ENCODE measurements at regions not wholly inside any gene's neighbourhood (a gene's known extent, or its start where the extent isn't known, plus 50 kb on each side); places are given as distances from the start of the nearest gene placed in this dataset.

DNA sequence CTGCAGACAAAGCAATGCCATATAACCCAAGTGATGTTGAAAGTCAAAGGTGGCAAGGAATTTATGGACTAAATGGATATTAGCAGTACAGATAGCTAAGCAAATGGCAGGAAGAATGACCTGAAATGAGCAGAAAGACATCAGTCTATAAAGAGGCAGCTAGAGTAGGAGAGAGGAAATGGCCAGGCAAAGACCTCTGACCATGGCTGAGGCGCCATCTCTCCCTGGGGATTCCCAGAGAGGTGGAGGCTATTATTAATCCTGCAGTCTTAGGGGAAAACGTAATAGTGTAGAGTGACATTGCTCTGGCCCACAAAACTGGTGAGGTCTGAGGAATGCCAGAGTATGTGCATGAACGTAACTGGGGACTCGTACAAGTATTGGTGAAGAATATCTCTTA is 563.6 kb upstream of the PRMT6 start:
- DNase-seq (ENCODE audit: low spot score): no peak
- TF ChIP-seq, protein P1, sequence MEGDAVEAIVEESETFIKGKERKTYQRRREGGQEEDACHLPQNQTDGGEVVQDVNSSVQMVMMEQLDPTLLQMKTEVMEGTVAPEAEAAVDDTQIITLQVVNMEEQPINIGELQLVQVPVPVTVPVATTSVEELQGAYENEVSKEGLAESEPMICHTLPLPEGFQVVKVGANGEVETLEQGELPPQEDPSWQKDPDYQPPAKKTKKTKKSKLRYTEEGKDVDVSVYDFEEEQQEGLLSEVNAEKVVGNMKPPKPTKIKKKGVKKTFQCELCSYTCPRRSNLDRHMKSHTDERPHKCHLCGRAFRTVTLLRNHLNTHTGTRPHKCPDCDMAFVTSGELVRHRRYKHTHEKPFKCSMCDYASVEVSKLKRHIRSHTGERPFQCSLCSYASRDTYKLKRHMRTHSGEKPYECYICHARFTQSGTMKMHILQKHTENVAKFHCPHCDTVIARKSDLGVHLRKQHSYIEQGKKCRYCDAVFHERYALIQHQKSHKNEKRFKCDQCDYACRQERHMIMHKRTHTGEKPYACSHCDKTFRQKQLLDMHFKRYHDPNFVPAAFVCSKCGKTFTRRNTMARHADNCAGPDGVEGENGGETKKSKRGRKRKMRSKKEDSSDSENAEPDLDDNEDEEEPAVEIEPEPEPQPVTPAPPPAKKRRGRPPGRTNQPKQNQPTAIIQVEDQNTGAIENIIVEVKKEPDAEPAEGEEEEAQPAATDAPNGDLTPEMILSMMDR (IDR thresholded peaks at IDR 0.05; ENCODE audit: extremely low read depth, insufficient read depth, missing control alignments): no peak
- in situ Hi-C loops (cut with MboI; ENCODE audit: low pct_unique_long_range_greater_than_20kb, low sequenced_read_pairs, unreplicated experiment): no loop called here

DNA sequence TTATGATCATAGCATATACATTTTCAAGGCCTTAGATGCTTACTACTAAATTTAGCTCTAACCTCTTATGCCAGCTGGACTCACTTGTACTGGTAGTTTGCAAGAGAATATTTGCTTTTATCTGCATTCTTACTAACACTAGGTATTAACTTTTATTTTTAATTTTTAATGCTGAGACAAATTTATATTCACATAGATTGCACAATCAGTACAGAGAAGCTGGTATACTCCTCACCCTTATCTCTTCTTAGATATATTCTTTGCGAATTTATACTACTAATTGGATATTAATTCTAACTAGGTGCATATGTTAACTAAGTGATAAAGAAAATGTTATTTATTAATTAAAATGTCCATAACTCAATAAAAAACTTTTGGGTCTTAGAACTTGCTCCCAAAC is 561.8 kb upstream of the PRMT6 start:
- DNase-seq (ENCODE audit: low spot score): no peak
- in situ Hi-C loops (cut with MboI; ENCODE audit: low pct_unique_long_range_greater_than_20kb, low sequenced_read_pairs, unreplicated experiment): no loop called here
- TF ChIP-seq, protein P1 (IDR thresholded peaks at IDR 0.05; ENCODE audit: extremely low read depth, insufficient read depth, missing control alignments): no peak

DNA sequence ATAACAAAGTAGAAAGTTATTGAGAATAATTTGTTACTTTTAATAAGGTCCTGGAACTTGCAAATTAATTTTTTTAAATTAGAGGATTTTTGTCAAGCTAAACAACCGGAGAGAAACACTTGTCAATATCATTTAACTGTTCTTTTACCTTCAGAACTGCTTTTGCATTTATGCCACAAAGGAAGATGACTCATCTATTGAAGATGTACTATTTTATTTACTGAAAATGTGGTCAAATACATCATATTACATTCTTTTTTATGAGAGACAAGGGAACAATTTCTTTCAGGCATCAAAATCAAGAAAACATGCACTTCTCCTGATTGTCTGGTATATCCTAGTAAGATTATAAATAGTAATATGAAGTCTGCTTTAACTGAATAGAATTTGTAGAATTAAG is 558.2 kb upstream of the PRMT6 start:
- TF ChIP-seq, protein P1 (IDR thresholded peaks at IDR 0.05; ENCODE audit: extremely low read depth, insufficient read depth, missing control alignments): no peak
- DNase-seq (ENCODE audit: low spot score): no peak
- in situ Hi-C loops (cut with MboI; ENCODE audit: low pct_unique_long_range_greater_than_20kb, low sequenced_read_pairs, unreplicated experiment): no loop called here

DNA sequence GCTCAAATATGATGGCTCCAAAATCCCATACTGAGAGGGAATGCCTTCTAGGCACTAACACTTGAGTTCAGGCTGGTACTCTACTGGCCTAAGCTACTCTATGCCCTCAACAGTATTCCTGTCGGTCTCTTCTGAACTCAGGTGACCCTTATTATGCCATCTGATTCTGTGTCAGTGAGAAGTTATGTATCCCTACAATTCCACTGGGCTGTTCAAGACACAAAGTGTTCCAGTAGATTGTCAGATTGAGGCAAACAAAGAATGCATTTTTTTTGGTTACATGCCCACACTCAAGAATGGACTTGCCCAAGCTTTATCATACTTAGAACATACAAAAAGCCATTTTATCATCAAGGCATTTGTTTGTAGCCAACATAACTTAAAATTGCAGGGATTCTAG is 553.8 kb upstream of the PRMT6 start:
- in situ Hi-C loops (cut with MboI; ENCODE audit: low pct_unique_long_range_greater_than_20kb, low sequenced_read_pairs, unreplicated experiment): no loop called here
- DNase-seq (ENCODE audit: low spot score): no peak
- TF ChIP-seq, protein P1 (IDR thresholded peaks at IDR 0.05; ENCODE audit: extremely low read depth, insufficient read depth, missing control alignments): no peak

DNA sequence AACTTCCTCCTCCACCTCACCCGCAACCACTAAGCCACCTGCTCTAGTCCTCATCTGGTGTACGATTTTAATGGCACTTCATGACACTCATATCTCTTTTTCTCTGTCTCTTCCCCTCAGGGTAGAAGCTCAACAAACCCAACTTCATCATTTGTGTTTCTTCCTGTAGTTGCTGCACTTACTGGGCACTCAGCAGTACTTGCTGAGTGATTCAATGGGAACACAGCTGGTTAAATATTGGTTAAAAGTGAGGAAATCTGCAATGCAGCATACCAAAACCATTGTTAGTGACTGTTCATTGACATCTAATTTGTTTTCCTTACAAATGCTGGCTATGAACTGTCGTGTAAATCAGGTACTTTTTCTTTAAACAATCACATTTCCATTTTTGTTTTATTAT is 541.1 kb upstream of the PRMT6 start:
- DNase-seq (ENCODE audit: low spot score): no peak
- TF ChIP-seq, protein P1 (IDR thresholded peaks at IDR 0.05; ENCODE audit: extremely low read depth, insufficient read depth, missing control alignments): no peak
- in situ Hi-C loops (cut with MboI; ENCODE audit: low pct_unique_long_range_greater_than_20kb, low sequenced_read_pairs, unreplicated experiment): no loop called here

DNA sequence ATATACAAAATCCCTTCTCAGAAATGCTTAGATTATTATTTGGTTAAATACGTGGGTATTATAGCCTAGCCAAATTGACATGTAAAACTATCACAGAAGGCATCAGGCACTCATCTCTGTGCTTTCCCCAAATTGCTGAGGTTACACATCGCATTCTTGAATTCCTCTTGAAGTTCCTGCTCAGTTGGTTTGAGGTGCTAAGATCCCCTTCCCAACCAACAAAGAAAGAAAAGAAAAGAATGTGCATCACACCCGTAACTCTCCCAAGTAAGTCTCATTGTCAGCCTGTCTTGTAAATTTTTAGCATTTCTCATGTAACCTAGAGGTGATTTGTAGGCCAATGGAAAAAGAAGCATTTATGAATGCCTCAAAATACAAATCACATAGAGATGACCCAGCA is 539.2 kb upstream of the PRMT6 start:
- TF ChIP-seq, protein P1 (IDR thresholded peaks at IDR 0.05; ENCODE audit: extremely low read depth, insufficient read depth, missing control alignments): no peak
- DNase-seq (ENCODE audit: low spot score): no peak
- in situ Hi-C loops (cut with MboI; ENCODE audit: low pct_unique_long_range_greater_than_20kb, low sequenced_read_pairs, unreplicated experiment): no loop called here

DNA sequence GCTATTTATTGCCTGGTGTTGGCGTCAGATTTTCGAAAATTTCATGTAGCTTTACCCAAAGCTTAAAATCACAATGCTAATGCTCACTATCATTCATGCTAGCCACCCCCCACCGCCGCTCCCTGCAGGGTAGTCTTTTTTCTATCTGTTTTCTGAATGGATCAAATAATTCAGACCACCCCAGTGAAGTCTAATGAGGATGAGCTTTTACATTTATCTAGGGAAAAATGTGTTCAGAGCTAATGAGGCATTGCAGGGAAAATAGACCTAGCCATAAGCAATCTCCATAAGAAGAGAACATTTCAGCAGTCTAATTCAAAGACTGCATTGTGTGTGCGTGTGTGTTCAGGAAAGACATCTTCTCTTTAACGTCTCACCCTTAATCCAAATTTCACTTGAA is 533.0 kb upstream of the PRMT6 start:
- DNase-seq (ENCODE audit: low spot score): no peak
- in situ Hi-C loops (cut with MboI; ENCODE audit: low pct_unique_long_range_greater_than_20kb, low sequenced_read_pairs, unreplicated experiment): no loop called here
- TF ChIP-seq, protein P1 (IDR thresholded peaks at IDR 0.05; ENCODE audit: extremely low read depth, insufficient read depth, missing control alignments): no peak

Measured in GM13977 (cell line).